Activated CD4-positive, alpha-beta T cell treated with anti-CD3 and anti-CD28 coated beads, Interleukin-2, amount 10 ng/mL, durations not matched to agents 24 days and 14 days (primary cell): ENCODE measurements at regions not wholly inside any gene's neighbourhood (a gene's known extent, or its start where the extent isn't known, plus 50 kb on each side); places are given as distances from the start of the nearest gene placed in this dataset.
"Not testable (repeated sequence)": the region's sequence is repeated elsewhere in the genome, so short reads cannot be mapped to it uniquely, and the experiment has no call there.

Experiments
- DNase-seq: peaks from one replicate; pipeline ENCODE4 v3.0.0; 2022
- H3K27ac Mint-ChIP-seq: one replicate; pipeline ENCODE4 v1.8.0; 2022; ENCODE audit warnings: mild to moderate bottlenecking, mixed read lengths
- H3K27me3 Mint-ChIP-seq: one replicate; pipeline ENCODE4 v1.8.0; 2022; ENCODE audit warnings: mixed read lengths
- H3K36me3 Mint-ChIP-seq: one replicate; pipeline ENCODE4 v1.8.0; 2022; ENCODE audit warnings: low read depth, mild to moderate bottlenecking, mixed read lengths
- H3K4me1 Mint-ChIP-seq: one replicate; pipeline ENCODE4 v1.8.0; 2021; ENCODE audit warnings: mixed read lengths
- H3K4me3 Mint-ChIP-seq: one replicate; pipeline ENCODE4 v1.8.0; 2022; ENCODE audit warnings: mild to moderate bottlenecking, moderate library complexity, mixed read lengths
- H3K9me3 Mint-ChIP-seq: one replicate; pipeline ENCODE4 v1.8.0; 2021; ENCODE audit warnings: mixed read lengths
- intact Hi-C: fragments of 100-400 bp; cut with micrococcal nuclease; formaldehyde crosslinking; loops from one replicate; pipeline ENCODE4 v1.15.1; 2023

- H3K9me3 Mint-ChIP-seq: no peaks in the 10 kb centered on the region
- intact Hi-C loops: no loop called here
- no peak for DNase-seq
- no peak overlapping the region for H3K4me3 Mint-ChIP-seq
- no peak overlapping the region for H3K27ac Mint-ChIP-seq
- H3K36me3 Mint-ChIP-seq: no peaks in the 10 kb centered on the region
- no peaks in the 10 kb centered on the region for H3K27me3 Mint-ChIP-seq
- no peaks in the 10 kb centered on the region for H3K4me1 Mint-ChIP-seq
Measured at GRCh38 chr6:66336176-66336575, 629.1 kb upstream of the EYS start.

- no peaks in the 10 kb centered on the region for H3K27me3 Mint-ChIP-seq
- H3K4me3 Mint-ChIP-seq: no peak overlapping the region
- no peaks in the 10 kb centered on the region for H3K36me3 Mint-ChIP-seq
- intact Hi-C loops: no loop called here
- H3K9me3 Mint-ChIP-seq: peaks cover 6% of the 10 kb centered on the region
- H3K27ac Mint-ChIP-seq: no peak overlapping the region
- no peak for DNase-seq
- H3K4me1 Mint-ChIP-seq: no peaks in the 10 kb centered on the region
Measured at GRCh38 chr6:66328200-66328599, 621.2 kb upstream of the EYS start.

- no peak for DNase-seq
- H3K27ac Mint-ChIP-seq: no peak overlapping the region
- no peaks in the 10 kb centered on the region for H3K27me3 Mint-ChIP-seq
- intact Hi-C loops: no loop called here
- H3K4me3 Mint-ChIP-seq: no peak overlapping the region
- peaks cover 6% of the 10 kb centered on the region for H3K9me3 Mint-ChIP-seq
- H3K36me3 Mint-ChIP-seq: no peaks in the 10 kb centered on the region
- no peaks in the 10 kb centered on the region for H3K4me1 Mint-ChIP-seq
Measured at GRCh38 chr6:66326228-66326627, 619.2 kb upstream of the EYS start.

GRCh38 chr6:66321017-66321416 is 614.0 kb upstream of the EYS start:
- no peaks in the 10 kb centered on the region for H3K4me1 Mint-ChIP-seq

GRCh38 chr6:66307490-66307889 is 600.5 kb upstream of the EYS start:
- no peaks in the 10 kb centered on the region for H3K36me3 Mint-ChIP-seq
- H3K4me1 Mint-ChIP-seq: no peaks in the 10 kb centered on the region
- H3K4me3 Mint-ChIP-seq: no peak overlapping the region
- H3K27me3 Mint-ChIP-seq: no peaks in the 10 kb centered on the region
- no peak for DNase-seq
- peaks cover 7% of the 10 kb centered on the region for H3K9me3 Mint-ChIP-seq
- H3K27ac Mint-ChIP-seq: no peak overlapping the region
- intact Hi-C loops: no loop called here

More at GRCh38 chr6:66321017-66321416, 614.0 kb upstream of the EYS start:
- H3K36me3 Mint-ChIP-seq: no peaks in the 10 kb centered on the region
- H3K9me3 Mint-ChIP-seq: no peaks in the 10 kb centered on the region
- intact Hi-C loops: no loop called here
- H3K4me3 Mint-ChIP-seq: no peak overlapping the region
- DNase-seq: no peak
- no peaks in the 10 kb centered on the region for H3K27me3 Mint-ChIP-seq
- no peak overlapping the region for H3K27ac Mint-ChIP-seq

- Mint-ChIP-seq H3K27ac (no peak overlapping the region), H3K4me1 (no peaks in the 10 kb centered on the region), H3K36me3 (no peaks in the 10 kb centered on the region), H3K9me3 (no peaks in the 10 kb centered on the region), H3K4me3 (no peak overlapping the region), H3K27me3 (no peaks in the 10 kb centered on the region)
- intact Hi-C loops: no loop called here
- DNase-seq: no peak
Measured at GRCh38 chr6:66291905-66292304, 584.9 kb upstream of the EYS start.

GRCh38 chr6:66289889-66290288 is 582.9 kb upstream of the EYS start:
- Mint-ChIP-seq H3K36me3 (no peaks in the 10 kb centered on the region), H3K27me3 (no peaks in the 10 kb centered on the region), H3K27ac (no peak overlapping the region), H3K4me3 (no peak overlapping the region), H3K4me1 (no peaks in the 10 kb centered on the region), H3K9me3 (no peaks in the 10 kb centered on the region)
- DNase-seq: no peak
- intact Hi-C loops: no loop called here

GRCh38 chr6:66278115-66278514 is 571.1 kb upstream of the EYS start:
- no peak for DNase-seq
- Mint-ChIP-seq H3K9me3 (peaks cover 4% of the 10 kb centered on the region), H3K36me3 (no peaks in the 10 kb centered on the region), H3K4me3 (no peak overlapping the region), H3K27ac (no peak overlapping the region), H3K4me1 (no peaks in the 10 kb centered on the region), H3K27me3 (no peaks in the 10 kb centered on the region)
- intact Hi-C loops: no loop called here

- no peak overlapping the region for H3K27ac Mint-ChIP-seq
- no peaks in the 10 kb centered on the region for H3K36me3 Mint-ChIP-seq
- no peaks in the 10 kb centered on the region for H3K27me3 Mint-ChIP-seq
- intact Hi-C loops: no loop called here
- H3K9me3 Mint-ChIP-seq: peaks cover 4% of the 10 kb centered on the region
- no peaks in the 10 kb centered on the region for H3K4me1 Mint-ChIP-seq
- no peak overlapping the region for H3K4me3 Mint-ChIP-seq
- DNase-seq: no peak
Measured at GRCh38 chr6:66277400-66277799, 570.4 kb upstream of the EYS start.

- intact Hi-C loops: no loop called here
- Mint-ChIP-seq H3K9me3 (no peaks in the 10 kb centered on the region), H3K4me1 (no peaks in the 10 kb centered on the region), H3K36me3 (no peaks in the 10 kb centered on the region), H3K27me3 (no peaks in the 10 kb centered on the region), H3K4me3 (no peak overlapping the region), H3K27ac (no peak overlapping the region)
- no peak for DNase-seq
Measured at GRCh38 chr6:66265737-66266136, 558.7 kb upstream of the EYS start.

GRCh38 chr6:66264376-66264775 is 557.4 kb upstream of the EYS start:
- Mint-ChIP-seq H3K4me3 (no peak overlapping the region), H3K36me3 (no peaks in the 10 kb centered on the region), H3K27ac (no peak overlapping the region), H3K4me1 (no peaks in the 10 kb centered on the region), H3K27me3 (no peaks in the 10 kb centered on the region), H3K9me3 (no peaks in the 10 kb centered on the region)
- intact Hi-C loops: no loop called here
- no peak for DNase-seq

GRCh38 chr6:66258731-66259487 is 551.9 kb upstream of the EYS start:
- H3K9me3 Mint-ChIP-seq: peaks cover 11% of the 10 kb centered on the region
- H3K4me1 Mint-ChIP-seq, H3K36me3 Mint-ChIP-seq, H3K4me3 Mint-ChIP-seq, H3K27ac Mint-ChIP-seq, H3K27me3 Mint-ChIP-seq, intact Hi-C loops, DNase-seq: not testable (repeated sequence)

- Mint-ChIP-seq H3K27me3 (no peaks in the 10 kb centered on the region), H3K4me3 (no peak overlapping the region), H3K36me3 (no peaks in the 10 kb centered on the region), H3K4me1 (no peaks in the 10 kb centered on the region), H3K9me3 (no peaks in the 10 kb centered on the region), H3K27ac (no peak overlapping the region)
- intact Hi-C loops: no loop called here
- DNase-seq: no peak
Measured at GRCh38 chr6:66245231-66245630, 538.2 kb upstream of the EYS start.

GRCh38 chr6:66238851-66239250 is 531.8 kb upstream of the EYS start:
- no peaks in the 10 kb centered on the region for H3K27me3 Mint-ChIP-seq
- no peaks in the 10 kb centered on the region for H3K36me3 Mint-ChIP-seq
- H3K4me3 Mint-ChIP-seq: no peak overlapping the region
- H3K27ac Mint-ChIP-seq: no peak overlapping the region
- DNase-seq: no peak
- intact Hi-C loops: no loop called here
- no peaks in the 10 kb centered on the region for H3K9me3 Mint-ChIP-seq
- no peaks in the 10 kb centered on the region for H3K4me1 Mint-ChIP-seq

- intact Hi-C loops: no loop called here
- Mint-ChIP-seq H3K4me1 (no peaks in the 10 kb centered on the region), H3K9me3 (peaks cover 4% of the 10 kb centered on the region), H3K27ac (no peak overlapping the region), H3K36me3 (no peaks in the 10 kb centered on the region), H3K27me3 (no peaks in the 10 kb centered on the region), H3K4me3 (no peak overlapping the region)
- no peak for DNase-seq
Measured at GRCh38 chr6:66232890-66233289, 525.9 kb upstream of the EYS start.
